Left renal cortex interstitium (tissue), 4 donors: ENCODE measurements at regions not wholly inside any gene's neighbourhood (a gene's known extent, or its start where the extent isn't known, plus 50 kb on each side); places are given as distances from the start of the nearest gene placed in this dataset.

ENCODE experiments used
- DNase-seq, 4 donors: peaks; one replicate each; pipeline ENCODE4 v3.0.0-alpha.2; 2013; ENCODE audit warnings: low read depth in 4 of 4, low spot score in 2 of 4, missing footprints in 1 of 4

DNA sequence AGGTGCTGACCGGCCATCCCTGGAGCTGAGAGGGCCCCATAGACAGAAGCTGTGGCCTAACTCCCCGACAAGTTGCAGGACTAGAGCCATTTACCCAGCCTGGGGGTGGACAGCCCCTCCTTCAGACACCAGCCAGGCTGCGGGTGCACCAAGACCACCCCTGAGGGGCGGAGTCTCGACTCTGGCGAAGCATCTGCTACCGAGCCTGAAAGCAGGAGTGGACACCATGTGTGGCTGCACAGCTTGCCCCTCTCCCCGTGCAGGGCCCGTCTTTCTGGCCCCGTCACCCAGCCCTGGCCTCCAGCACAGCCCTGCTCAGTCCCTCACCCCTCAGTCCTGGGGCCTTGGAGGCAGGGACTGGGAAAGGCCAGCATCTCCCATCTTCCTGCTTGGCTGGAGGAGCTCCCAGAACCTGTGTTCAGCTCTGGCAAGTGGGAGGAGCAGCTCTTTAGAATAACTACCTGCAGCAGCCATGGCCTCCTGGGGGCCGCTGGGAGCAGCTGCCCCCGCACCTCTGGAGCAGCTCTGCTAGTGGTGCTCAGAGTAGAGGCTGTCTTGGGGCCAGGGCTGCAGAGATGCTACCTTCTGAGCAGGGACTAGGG is 275.8 kb downstream of the NDUFA10 start:
- DNase-seq: no peak

GRCh38 chr2:239748811-239749210 is 276.3 kb downstream of the NDUFA10 start:
- no peak for DNase-seq

DNA sequence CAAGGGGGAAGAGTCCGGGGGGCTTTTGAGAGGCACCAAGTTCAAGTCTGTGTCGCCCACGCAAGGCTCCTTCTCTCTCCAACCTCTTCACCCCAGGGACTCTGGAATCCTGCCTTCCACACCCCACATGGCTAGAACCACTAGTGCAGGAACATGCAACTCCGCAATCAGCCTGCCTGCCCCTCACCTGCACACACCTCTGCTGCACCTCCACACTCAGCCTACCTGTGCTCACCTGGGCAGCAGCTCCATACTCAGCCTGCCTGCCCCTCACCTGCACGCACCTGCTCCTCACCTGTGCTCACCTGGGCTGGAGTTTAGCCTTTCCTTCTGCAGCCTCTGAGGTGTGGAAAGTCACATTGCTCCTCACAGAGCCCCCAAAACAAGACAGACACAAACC is 277.4 kb downstream of the NDUFA10 start:
- no peak for DNase-seq

DNA sequence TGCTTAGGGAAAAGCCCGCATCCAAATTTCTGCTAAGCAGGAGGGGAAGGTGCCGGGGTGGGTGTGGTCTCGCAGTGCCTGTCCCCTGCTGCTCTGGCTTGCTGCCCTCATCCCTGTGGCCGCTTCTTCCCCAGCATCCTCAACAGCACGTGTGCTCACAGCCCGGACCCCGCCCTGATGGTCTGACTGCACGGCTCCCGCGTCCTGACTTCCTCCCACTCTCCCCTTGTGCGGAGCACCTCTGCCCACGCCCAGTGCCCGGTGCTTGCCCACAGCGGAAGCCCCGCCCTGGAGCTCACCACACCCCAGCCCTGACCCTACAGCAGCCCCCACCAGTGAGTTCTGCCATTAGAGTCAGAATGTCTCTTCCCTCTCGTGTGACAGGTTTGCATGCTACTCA is 277.9 kb downstream of the NDUFA10 start:
- DNase-seq: no peak

DNA sequence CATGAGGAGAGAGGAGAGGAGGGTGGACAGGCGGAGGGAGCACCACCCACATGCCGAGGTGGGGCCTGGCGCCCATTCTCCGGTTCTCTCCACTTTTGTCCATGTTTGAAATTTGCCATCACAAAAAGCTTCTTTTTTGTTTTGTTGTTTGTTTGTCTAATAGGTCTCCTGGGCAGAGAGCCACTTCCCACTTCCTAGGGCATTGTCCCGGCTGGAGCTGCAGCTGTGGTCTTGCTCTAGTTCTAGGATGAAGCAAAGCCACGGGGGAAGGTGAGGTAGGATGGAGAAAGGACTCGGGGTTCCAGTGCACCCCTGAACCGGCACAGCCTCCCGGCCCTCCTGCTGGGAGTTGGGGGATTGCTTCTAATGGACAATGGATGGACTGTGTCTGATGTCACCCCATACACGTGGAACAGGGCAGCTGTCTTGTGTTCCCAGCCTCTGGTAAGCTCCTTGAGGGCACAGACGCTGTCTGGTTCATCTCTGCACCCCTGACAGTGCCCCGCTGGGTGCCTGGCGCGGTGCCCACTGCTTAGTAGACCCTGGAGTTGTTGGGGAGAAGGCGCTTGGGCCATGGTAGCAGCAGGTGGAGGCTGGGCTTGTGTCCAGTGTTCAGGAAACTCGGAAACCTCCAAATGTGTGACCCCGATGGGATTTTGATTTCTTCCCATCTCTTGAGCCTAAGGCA is 278.4 kb downstream of the NDUFA10 start:
- DNase-seq: no peak

DNA sequence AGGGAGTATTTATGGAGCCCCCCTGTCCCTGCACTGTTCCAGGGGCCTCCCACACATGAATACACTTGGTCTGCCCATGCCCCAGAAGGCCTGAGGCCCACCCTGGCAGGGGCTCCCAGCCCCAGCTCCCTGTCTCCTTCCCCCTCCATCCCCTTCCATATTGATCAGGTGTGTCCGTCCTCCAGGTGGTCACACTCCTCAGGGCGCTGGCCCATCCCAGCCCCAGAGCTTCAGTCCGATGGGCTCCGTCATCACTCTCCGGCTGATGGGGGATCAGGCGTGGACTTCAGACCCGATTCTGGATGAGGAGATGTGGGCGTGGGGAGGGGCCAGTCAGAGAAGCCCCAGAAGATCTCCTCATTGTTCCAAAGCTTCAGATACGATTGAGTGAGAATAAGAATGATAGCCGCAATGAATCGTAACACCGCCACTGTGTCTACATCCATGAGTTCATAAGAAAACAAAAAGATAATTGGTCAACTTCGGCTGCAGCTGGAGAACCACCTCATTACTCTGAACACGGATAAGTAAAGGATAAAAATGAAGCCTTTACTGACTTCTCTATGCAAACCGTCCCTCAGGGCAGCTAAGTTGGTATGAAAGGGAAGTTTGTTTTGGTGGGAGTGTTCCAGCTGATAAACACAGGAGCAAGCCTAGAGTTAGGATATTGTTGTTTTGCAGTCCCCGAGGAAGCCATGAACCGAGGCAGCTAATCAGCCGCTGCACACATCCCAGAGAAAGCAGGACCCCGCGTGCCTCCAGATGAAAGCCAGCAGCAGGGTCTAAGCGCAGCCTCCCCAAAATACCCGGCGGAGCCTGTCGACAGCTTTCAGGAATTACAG is 279.5 kb downstream of the NDUFA10 start:
- DNase-seq: no peak

- DNase-seq: no peak
Observed at GRCh38 chr2:239744706-239745340, 280.3 kb downstream of the NDUFA10 start.

DNA sequence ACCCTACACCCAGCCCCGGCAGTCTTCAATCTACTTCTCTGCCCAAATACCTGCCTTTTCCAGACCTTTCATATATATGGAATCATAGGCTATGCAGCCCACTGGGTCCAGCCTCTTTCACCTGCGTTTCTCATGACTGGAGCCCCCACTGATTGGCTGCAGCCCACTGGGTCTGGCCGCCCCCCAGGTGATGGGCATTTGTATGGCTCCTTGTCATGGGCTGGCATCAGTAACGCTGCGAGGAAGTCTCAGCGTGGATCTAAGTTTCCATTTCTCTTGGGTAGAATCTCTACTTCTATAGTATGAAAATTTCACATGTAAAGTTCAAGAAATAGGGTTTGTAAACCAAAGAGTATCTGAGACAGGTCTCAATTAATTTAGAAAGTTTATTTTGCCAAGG is 281.9 kb downstream of the NDUFA10 start:
- no peak for DNase-seq

GRCh38 chr2:239742377-239742776 is 282.8 kb downstream of the NDUFA10 start:
- DNase-seq: no peak

GRCh38 chr2:239739206-239739605 is 285.9 kb downstream of the NDUFA10 start:
- no peak for DNase-seq

- no peak for DNase-seq
Observed at GRCh38 chr2:239738159-239738558, 287.0 kb downstream of the NDUFA10 start.

GRCh38 chr2:239737144-239737463 is 288.0 kb downstream of the NDUFA10 start:
- DNase-seq: no peak

- no peak for DNase-seq
Observed at GRCh38 chr2:239736358-239737143, 288.6 kb downstream of the NDUFA10 start.

DNA sequence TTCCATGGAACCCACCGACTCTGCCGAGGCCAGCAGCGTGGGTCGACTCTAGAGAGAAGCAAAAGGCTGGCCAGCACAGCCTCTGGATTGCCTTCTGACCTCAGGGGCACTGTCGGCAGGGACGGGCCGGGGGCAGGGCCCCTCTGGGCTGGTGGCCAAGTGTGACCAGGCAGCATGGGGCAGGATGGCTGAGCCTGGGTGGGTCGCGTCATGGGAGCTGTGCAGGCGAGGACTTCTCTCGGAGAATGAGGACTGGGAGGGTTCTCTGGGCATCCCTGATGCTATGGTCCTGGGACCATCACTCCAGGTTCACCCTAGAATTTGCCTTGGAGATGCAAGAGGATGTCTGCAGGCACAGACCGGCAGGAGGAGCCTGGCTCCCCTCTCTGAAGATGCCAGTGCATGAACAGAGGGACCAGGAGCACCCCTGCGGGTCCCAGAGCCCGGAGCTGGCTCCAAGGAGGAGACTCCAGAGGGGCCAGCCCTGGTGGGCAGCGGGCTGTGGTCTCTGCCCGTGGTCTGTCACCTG is 289.2 kb downstream of the NDUFA10 start:
- no peak for DNase-seq

GRCh38 chr2:239735131-239735828 is 289.9 kb downstream of the NDUFA10 start:
- no peak for DNase-seq

GRCh38 chr2:239734436-239735005 is 290.6 kb downstream of the NDUFA10 start:
- no peak for DNase-seq

- no peak for DNase-seq
Observed at GRCh38 chr2:239732666-239733010, 292.5 kb downstream of the NDUFA10 start.

DNA sequence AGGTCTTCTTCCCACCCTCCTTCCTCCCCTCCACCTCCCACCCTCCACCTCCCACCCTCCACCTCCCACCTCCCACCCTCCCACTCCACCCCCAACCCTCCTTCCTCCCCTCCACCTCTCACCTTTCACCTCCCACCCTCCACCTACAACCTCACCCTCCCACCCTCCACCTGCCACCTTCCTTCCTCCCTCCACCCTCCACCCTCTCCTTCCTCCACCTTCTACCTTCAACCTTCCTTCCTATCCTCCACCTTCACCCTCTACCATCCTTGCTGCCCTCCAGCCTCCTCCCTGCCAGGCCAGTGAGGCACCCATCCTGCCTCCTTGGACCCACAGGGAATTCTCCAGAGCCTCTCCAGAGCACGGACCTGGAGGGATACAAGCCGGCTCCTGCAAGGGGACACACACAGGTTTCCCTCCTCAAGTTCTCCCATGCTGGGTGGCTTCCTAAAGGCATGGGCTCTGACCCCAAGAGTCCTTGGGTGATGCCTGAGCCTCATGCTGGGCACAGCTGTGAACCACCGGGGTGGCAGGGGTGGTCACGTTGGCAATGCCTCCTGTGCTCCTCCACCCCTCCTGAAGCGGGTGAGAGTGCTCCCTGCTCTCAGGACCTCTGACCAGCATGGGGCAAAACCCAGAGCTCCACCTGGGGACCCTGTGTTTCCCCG is 293.0 kb downstream of the NDUFA10 start:
- DNase-seq: no peak

GRCh38 chr2:239731422-239731821 is 293.7 kb downstream of the NDUFA10 start:
- DNase-seq: no peak
